ENCODE measurements at regions not wholly inside any gene's neighbourhood (a gene's known extent, or its start where the extent isn't known, plus 50 kb on each side); places are given as distances from the start of the nearest gene placed in this dataset.

- TF ChIP-seq POLR2A (IDR thresholded peaks at IDR 0.05; ENCODE audit: extremely low read depth, insufficient read length) (no peak), CTCF (IDR thresholded peaks at IDR 0.05; ENCODE audit: low read depth, low read length) (no peak), MYC (IDR thresholded peaks at IDR 0.05; ENCODE audit: low read depth, low read length) (no peak), MAX (IDR thresholded peaks at IDR 0.05; ENCODE audit: low read depth, low read length) (no peak)
Measured at GRCh38 chr13:34464011-34464410, 478.1 kb upstream of the NBEA start.
